UCSD-AML1 (cell line): ENCODE measurements at regions not wholly inside any gene's neighbourhood (a gene's known extent, or its start where the extent isn't known, plus 50 kb on each side); places are given as distances from the start of the nearest gene placed in this dataset.

Experiments used
- DNase-seq: peaks from one replicate; lab custom pipeline; 2025; ENCODE audit not compliant: unreplicated experiment; lab: John Stamatoyannopoulos, UW

DNA sequence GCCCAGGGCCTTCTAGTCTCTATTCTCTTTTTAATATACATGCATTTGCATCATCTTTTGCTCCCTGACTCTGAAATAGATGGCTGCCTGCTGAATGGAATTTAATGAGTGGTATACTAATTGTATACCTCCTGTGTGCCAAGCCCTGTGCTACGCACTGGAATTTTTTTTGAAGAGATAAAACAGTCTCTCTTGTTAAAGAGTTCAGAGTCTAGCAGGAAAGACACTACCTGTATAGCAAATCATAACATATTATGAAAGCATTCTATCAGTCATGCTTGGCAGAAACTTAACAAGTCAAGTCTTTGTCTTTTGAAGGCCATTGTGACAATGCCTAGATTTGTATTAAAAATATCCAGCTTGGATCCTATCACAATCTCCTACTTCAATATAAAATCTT lies 63.7 kb upstream of the SESN3 start:
- no peak for DNase-seq

DNA sequence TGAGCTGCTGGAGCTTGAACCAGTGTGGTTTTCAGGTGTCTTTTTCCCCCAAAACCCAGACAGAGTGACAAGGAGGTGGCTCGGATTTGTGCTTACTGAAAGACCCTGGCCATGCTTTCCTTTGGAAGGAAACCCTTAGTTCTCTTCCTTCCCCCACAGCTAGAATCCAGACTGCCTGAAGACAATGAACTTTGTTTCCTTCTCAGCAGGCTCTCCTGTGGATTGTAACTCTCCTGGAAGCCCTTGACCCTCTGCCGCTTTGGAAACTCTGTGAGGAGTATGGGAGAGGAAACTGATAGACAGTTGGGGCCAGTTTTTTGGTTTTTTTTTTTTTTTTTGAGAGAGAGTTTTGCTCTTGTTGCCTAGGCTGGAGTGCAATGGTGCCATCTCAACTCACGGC lies 62.1 kb upstream of the SESN3 start:
- no peak for DNase-seq

GRCh38 chr11:95291946-95292345 lies 60.9 kb upstream of the SESN3 start:
- no peak for DNase-seq

DNA sequence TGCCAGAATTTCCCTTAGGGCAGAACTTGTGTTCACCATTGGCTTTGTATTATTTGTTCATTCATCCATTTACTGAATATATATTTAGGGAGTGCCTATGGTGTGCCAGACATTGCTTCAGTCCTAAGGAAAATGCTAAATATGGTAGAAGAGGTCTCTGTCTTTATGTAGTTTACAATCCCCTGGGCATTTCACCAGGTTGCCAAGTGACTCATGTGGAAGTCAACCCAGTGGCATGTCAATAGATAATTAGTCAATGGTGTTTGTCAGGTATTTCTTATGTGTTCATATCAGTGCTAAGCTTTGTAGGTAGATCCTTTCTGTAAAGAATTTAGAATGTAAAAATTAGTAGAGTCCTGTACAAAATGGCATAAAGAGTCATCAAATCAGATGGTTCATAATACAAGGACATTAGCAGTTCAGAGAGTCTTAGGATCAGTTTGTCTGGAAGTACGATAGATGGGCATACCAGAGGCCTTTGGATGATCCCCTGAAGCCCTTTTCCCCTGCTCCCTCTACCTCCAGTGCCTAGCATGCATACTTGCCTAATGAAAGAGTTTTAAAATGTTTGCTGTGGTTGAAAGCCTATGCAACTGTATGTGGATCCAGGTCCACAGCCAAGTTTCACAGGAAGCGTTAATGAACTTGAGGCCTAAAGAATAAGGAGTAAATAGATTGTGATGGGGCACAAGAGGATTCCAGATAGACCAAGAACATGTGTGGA lies 58.5 kb upstream of the SESN3 start:
- DNase-seq = no peak

GRCh38 chr11:95284057-95285052 lies 53.4 kb upstream of the SESN3 start:
- DNase-seq = no peak

DNA sequence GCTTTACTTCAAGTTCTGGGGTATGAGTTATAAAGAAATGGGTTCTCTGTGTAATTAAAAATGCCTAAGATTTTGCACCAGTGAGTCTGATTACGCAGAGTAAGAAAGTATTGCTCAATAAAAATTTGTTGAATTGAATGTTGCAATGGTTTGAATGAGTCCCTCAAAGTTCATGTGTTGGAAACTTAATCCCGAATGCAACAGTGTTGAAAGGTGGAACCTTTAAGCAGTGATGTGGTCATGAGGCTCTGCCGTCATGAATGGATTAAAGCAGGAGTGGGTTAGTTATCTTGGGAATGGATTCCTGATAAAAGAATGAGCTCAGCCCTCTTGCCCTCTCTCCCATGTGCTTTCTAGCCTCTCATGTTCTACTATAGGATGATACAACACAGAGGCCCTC lies 52.6 kb upstream of the SESN3 start:
- DNase-seq = no peak

DNA sequence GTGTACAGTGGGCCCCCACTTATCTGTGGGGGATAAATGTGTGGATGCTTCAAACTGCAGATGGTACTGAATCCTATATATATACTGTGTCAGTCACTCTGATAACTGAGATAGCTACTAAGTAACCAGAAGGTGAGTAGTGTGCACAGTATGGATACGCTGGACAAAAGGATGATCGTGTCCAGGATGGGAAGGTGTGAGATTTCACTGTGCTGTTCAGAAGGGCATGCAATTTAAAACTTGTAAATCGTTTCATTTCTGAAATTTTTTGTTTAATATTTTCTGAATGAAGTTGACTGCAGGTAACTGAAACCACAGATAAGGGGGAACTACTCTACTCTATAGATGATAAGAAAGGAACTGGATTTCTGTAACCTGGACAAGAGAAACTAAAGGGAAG lies 52.1 kb upstream of the SESN3 start:
- no peak for DNase-seq

DNA sequence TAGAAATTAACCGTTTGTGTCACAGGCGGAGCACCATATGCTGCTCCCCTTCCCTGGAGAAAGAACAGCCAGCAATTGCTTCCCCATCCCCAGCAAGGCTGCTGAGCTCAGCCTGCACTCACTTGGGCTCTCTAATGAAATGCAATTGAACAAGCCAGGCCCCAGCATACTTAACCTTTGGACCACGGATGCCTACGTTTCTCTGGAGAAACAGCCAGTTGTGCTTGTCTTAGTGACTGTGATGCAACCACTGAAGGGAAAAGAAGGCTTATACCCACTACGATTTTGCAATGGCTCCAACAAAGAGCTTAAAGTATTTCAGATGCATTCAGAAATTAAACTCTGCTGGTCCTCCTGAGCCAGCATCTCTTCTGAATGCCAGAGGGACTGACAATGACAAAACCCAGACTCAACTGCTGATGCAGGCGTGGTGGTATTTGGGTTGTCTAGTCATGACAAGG lies 51.3 kb upstream of the SESN3 start:
- no peak for DNase-seq
